HG02798 (cell line): ENCODE measurements at regions not wholly inside any gene's neighbourhood (a gene's known extent, or its start where the extent isn't known, plus 50 kb on each side); places are given as distances from the start of the nearest gene placed in this dataset.

Experiments used
- ATAC-seq: cut with Tn5 transposase; IDR thresholded peaks from one replicate; pipeline ENCODE4 v1.9.1; 2021; ENCODE audit warnings: mild to moderate bottlenecking; ENCODE audit not compliant: unreplicated experiment, poor library complexity

DNA sequence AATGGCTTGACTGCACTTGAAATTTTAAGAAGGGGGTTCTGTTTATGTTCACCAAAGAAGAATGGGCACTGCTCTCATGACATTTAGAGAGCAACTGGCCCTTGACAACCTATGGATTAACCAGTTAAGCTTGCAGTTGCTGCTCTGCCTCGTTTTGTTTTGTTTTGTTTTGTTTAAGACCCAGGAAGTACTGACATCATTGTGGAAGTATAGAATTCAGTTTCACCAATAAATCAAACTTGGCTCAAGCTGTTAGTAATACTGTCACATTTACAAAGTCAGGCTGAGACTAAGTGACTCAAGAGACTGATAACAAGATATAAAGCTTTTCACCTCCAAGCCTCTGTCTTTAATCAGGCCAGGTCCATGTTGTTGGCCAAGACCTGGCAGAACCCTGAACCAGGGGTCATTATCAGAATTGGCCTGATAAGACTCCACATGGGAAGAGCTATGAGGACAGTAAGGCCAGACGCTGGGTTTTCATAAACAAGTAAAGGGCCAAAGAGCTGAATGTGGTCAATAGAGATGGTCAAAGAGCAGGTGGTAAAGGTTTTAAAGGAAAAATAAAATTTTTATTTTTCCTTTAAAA lies 99.4 kb upstream of the VGLL2 start:
- no peak for ATAC-seq

DNA sequence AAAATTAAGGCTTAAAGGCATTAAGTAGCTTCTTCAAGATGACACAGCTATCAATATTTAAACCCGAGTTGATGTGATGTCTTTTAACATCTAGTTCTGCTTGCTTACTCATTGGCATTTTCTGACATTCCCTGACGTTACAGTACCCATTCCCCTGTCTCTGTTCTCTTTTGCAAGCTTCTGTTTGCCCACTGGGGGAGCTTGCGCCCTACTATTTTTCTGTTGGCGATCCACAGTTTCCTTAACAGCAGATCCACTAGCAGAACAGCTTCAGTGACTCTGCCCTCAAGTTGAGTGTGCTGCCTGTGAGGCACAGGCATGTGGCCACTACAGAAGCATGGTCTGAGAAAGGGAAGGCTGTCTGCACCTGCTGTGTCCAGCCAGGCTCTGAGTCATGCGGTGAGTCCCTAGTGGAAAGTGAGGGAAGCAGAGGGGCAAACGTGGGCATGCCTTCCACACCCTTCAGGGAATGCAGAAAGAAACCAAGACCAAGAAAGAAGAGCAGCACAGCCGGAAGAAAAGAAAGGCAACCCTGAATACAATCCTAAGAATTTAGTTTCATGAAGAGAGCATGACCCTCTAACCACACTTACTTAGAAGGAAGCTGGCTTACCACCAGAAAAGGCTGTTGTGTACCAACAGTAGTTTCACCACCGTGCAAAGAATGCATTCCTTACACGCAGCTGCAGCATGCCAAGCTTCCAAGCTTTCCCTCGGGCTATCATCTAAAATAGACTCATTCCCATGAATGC lies 97.7 kb upstream of the VGLL2 start:
- ATAC-seq = no peak

DNA sequence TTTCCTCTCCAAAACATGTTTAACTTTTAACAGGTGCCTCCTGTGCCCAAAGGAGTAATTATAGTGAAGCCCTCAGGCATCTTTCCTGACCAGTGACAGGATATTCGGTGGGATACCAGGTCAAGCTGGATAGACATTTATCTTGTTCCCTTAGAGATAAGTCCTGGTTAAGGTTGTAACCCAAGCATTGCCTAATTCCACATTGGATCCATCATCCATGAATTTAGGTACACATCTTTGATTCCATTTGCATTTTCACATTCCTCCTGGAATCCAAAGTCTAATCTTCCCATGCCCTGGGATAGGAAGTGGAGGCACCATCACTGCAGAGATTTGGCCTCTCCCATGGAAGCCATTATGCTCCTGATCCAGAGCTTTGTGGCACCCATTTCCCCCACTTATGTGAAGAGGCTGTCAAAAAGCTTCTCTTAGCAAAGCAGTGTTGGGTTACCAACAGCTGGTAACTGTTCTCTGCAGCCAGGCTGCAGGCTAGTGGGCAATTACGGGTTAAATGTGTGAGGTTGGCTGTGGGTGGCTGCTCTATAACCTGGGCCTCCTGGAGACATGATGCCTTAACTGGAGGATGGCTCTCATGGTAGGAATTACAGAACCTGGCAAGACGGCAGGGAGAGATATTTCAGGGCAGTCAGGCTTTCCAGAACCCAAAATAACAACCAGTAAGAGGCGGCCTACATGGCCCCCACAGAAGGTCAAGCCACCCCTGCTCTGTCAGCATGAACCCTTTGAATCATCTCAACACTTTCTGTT lies 96.9 kb upstream of the VGLL2 start:
- ATAC-seq = no peak

DNA sequence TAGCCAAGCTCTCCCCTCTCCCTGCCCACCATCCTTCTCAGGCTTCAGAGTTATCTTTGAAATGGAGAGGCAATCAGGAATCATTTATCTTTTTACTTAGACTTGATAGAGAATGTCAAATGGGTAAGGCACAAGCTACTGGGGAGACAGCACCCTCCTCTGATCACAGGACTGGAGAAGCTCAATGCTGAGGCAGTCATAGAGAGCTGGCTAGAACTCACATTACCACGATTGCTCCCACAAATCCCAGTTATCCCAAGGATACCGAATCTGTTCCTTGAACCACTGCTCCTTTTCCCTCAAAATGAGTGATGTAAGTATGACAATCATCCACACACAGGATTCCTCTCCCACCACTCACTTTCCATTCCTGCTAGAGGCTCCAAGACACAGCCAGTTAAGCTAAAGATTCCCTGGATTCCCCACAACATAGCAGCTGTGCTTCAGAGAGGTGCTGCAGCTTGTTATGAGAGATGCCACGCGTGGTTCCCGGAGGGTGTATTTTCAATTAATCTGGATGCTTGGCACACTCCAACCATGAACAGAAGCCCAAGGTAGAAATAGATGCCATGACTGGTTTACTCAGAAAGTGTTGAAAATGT lies 96.2 kb upstream of the VGLL2 start:
- ATAC-seq = no peak

DNA sequence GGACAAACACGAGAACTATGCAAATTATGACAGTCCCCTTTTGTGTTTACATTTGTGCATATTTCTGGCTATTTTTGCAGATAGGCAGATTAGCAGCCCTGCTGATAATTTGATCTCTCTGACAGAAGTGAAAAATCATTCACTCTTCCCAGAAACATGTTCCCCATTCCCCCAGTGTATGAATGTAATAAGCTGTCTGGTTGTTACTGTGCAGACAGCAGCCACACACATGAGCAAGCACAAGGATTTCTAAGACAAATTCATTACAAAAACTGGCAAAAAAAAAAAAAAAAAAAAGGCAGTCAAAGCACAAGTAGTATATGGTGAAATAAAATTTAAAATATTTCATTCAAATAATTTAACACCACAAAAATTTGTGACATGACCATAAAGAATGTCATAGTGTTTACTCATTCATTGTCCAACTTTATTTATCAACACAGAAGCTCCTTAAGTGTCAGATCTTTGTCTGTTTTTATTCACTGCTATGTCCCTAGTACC lies 95.5 kb upstream of the VGLL2 start:
- no peak for ATAC-seq

DNA sequence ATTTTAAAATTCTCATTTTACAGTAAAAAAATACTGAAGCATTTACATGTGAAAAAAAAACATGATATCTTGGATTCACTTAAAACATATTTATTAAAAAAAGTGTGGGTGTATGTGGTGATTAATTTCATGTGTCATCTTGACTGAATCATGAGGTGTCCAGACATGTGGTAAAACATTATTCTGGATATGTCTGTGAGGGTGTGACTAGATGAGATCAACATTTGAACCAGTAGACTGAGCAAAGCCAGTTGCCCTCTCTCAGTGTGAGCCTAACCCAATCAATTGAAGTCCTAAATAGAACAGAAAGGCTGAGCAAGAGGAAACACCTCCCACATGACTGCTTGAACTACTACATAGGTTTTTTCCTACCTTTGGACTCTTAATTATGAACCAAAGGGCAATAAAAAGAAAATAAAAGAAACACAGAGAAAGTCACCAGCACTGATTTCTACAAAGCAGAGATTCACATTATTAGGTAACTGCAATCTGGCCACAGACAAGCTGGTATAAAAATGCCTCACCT lies 90.5 kb upstream of the VGLL2 start:
- ATAC-seq = no peak

DNA sequence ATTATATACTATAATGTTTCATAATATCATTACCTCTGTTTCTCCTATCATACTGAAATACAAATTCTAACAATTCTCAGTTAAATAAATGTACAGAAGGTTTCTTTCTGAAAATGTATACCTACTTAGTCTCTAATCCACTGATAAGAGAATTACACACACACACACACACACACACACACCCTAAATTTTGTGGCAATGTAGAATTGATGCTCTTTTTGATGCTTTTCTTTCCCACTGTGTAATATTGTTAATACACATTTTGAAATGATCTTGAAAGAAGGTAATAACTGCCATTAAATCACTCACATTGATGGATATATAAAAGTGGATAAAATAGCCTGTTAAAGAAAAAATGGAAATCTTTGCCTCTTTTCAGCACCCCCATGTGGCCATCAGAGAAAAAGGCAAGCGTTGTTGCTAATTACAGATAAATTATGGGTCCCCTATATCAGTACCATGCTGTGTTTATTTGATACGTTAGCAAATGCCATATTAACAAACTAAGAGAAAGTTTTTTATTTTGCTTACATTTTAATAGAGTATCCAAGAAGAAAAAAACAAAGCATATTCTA lies 76.6 kb upstream of the VGLL2 start:
- no peak for ATAC-seq

DNA sequence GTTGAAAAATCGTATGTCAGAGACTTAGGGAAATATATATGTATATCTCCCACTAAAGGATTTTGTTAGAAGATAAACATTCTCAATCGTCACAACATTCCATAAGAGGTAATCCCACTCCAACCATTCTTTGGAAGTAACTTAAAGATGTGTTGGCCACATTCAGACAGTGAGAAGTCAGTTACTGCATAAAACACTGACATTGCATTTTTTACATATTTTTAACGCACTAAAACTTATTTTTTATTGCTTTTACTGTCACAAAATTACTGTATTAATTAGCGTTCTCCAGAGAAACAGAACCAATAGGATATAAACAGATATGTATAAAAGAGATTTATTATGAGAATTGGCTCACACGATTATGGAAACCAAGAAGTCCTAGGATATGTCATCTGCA lies 74.3 kb upstream of the VGLL2 start:
- no peak for ATAC-seq

DNA sequence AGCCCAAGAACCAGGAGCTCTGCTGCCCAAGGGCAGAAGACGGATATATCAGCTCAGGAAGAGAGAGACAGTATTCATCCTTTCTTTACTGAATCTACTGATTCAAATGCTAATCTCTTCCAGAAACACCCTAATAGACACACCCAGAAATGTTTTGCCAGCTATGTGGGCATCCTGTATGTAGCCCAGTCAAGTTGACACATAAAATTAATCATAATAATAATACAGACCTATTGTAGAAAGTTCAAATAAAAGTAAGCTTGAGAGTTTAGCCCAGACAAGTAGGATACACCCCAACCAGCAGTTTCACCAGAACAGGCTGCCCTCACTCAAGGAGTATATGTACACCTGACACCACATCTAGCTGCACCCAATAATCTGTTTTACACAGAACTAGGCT lies 73.9 kb upstream of the VGLL2 start:
- no peak for ATAC-seq

DNA sequence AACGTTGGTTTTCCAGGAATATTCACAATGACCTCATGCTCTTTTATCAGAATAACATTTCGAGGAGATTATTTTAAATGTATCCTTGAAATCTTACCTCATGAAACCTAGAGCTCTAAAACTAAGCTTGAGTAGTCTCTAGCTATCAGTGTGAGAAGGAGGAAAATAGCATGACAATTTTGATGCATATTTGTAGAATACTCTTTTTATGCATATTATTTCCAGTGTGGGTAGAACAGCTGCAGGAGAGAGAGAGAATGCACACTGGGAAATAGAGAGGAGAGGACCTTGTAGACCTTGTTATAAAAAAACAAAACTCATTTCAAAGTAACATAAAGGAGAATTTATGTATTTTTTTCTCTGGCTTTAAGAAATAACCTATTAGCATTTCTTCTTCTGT lies 71.1 kb upstream of the VGLL2 start:
- ATAC-seq = no peak

DNA sequence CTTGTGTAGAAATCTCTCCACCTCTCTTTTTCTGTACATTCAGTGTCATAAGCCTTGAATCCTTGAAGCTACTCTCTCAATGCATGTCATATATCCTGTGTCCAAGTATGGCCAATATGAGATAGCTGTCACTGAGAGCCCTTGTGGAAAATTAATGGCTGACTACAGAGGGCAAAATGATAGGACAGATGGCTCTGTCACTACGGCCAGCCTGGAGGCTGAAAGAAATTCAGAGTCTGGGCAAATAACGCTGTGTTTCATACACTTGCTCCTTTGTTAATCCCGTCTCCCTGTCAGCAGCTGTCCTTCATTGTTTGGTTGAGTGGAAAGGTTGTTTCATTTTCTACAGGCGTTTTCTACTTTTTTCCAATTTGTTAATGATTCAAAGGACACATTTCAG lies 70.4 kb upstream of the VGLL2 start:
- ATAC-seq = no peak

DNA sequence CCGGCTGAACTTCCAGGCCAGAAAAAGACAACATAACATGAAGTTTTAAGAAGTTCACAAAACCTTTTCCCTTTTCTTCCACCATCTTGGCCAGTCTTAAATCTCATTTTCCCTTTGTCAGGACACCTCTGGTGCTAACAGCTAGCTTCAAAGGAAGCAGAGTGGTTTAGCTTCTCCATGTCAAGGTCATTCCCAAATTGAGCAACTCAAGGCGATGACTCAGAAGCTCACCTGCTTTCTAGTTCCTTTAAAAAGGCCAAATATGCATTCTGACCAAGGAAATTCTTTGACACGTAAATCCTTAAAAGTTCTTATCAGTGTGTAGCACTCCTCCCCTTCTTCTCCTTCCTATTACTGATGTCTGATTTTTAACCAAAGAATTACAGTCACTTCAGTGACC lies 69.6 kb upstream of the VGLL2 start:
- no peak for ATAC-seq

DNA sequence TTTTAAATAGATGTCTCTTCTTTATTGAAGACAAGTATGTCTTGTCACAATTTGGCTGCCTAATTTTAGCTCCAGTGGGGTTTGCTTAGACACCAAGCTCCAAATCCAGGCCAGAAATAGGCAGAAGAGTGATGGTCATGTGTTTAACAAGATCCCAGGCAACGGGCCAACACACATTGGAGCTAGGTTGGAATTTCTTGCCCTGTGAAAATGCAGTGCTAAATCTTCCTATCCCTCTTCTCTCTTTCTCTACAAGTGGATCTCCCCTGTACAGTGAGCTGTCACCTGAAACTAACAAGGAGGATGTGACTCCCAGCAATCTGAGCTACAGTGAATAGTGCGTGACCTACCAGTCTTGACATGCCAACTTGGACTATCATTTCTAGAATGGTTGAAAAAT lies 65.3 kb upstream of the VGLL2 start:
- no peak for ATAC-seq

DNA sequence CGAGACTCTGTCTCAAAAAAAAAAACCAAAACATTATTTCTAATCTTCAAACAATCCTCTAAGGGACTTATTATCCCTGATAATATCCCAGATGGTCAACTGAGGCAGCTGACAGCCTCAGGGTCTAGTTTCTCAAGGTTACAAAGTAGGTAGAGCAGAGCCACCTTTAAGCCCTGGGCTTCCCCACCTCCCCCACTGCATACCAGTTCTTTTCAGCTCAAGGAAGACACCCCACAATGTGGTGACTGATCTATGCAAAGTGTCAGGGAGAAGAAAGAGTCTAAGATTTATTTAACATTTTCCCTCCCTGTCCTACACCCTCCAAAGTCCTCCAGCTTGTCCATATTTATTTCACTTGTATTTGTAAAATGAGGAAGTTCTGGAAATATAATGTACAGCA lies 60.5 kb upstream of the VGLL2 start:
- no peak for ATAC-seq

DNA sequence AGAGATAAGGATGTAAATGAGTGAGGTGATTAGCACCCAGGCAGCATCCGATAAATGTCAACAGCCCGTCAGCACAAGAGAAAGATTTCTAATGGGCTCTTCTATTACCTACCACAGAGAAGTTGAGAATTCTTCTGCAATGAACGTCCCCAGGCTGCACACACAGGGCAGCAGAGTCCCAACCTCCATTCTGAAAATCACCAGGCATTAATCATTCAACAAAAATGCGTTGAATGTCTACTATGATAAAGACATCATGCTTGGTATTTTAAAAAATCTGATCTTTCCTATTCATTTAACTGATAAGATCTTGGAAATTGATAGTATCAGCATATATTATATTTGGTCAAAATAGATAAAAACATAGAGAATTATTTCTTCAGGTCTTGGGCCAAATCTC lies 59.5 kb upstream of the VGLL2 start:
- no peak for ATAC-seq

DNA sequence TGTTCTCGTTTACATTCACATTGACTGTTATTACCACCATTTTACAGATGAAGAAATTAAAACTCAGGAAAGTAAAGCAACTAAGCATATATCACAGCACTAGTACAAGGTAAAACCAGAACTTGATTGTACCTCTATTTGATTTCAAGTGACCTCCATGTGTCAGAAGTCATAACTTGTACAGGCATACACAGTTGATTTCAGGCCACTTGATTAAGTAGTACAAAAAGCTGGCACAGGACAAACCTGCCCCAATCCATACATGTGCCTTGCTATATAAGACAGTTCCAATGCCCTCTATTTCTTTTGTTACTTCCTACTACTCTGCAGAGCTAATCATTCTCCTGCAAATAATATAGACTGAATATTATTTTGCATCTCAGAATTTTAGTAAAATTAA lies 58.8 kb upstream of the VGLL2 start:
- no peak for ATAC-seq

DNA sequence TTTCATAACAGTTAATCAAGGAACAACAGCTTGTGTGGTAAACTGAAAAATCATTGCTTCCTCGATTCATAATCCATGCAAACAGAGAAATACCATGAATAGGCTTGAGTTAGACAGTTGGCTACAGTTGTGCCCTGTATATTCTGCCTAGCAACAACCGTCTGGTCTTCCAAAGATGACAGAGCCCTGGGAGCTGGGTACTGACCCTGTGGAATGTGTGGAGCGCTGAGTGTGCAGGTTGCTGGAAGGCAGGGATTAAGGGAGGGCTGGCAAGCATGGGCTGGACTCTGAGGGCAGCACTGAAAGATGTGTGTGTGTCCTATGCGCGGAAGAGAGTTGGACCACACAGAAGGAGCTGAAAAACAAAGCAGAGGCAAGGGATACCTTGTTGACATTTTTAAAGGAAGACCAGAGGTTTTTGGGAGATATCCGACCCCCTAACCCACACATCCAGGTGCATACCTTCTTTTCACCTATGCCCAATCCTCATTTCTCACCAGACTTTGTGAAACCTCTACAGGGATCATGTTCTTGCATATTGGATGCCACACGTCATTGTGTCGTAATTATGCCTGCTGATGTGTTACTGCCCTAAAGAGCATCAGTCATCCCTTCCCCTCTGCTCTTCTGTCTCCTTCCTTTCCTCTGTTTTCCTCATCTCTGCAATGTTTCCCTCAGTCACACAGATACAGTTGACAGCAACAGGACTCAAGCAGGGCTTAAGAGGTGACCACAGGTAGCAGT lies 58.2 kb upstream of the VGLL2 start:
- no peak for ATAC-seq

DNA sequence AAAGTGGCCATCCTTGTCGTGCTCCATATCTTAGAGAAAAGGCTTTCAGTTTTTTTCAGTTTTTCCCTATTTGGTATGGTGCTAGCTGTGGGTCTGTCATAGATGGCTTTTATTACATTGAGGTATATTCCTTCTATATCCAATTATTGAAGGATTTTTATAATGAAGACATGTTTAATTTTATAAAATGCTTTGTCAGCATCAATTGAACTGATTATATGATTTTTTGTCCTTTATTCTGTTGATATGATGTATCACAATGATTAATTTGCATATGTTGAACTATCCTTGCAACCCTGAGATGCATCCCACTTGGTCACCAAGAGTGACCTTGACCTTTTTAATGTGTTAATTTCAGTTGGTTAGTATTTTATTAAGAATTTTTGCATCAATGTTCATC lies 55.1 kb upstream of the VGLL2 start:
- no peak for ATAC-seq

DNA sequence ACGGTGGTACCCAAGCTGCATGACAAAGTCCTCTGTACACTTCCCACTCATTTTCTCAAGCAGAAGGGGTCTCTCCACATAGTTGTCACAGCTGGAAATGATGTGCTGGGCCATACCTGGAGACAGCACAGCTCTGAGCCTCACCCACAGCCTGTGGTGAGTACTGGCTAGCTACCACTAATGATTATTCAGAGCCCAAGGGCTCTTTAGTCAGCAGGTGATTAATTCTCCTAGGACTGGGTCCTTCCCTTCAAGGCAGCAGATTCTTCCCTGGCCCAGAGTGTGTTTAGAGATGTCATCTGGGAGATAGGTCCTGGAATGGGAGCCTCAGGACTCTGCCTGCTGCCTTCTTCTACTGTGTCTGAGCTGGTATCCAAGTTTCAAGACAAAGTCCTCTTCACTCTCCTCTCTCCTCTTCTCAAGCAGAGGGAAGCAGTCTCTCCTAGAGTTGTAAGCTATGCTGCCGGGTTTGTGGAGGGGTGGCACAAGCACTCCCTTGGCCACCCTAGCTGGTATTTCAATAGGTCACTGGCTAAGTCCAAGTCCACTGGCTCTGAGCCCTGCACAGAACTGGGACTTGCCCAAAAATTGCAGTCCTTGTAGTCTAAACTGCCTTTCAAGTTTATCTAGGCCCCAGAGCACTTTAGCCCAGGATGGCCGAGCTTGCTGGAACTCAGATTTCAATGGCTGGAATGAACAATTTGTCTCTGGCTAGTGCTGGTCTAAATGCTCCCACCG lies 49.8 kb upstream of the VGLL2 start:
- no peak for ATAC-seq
